Right atrium auricular region (tissue), 2 donors: ENCODE measurements at regions not wholly inside any gene's neighbourhood (a gene's known extent, or its start where the extent isn't known, plus 50 kb on each side); places are given as distances from the start of the nearest gene placed in this dataset.

Experiments
- DNase-seq: peaks from one replicate; pipeline ENCODE4 v3.0.0-alpha.2; 2019; ENCODE audit warnings: low spot score
- H3K27ac ChIP-seq, 2 donors: fragments of 200-600 bp; sonication (generic); 1 replicate in 1 of 2; 2 replicates in 1 of 2; pipeline ENCODE4 v1.5.1; 2016 to 2019
- H3K27me3 ChIP-seq, 2 donors: fragments of 200-600 bp; sonication (generic); one replicate each; pipeline versions ENCODE4 v1.5.1 to v1.6.0; 2017 to 2019
- H3K36me3 ChIP-seq: fragments of 200-600 bp; sonication (generic); one replicate; pipeline ENCODE4 v1.5.1; 2016
- H3K4me1 ChIP-seq, 2 donors: fragments of 200-600 bp; sonication (generic); one replicate each; pipeline versions ENCODE4 v1.5.1 to v1.6.0; 2017 to 2019
- H3K4me3 ChIP-seq, 2 donors: fragments of 200-600 bp; sonication (generic); 1 replicate in 1 of 2; 2 replicates in 1 of 2; pipeline ENCODE4 v1.5.1; 2017 to 2019; ENCODE audit warnings: mild to moderate bottlenecking in 1 of 2, moderate library complexity in 1 of 2
- H3K9me3 ChIP-seq, 2 donors: fragments of 200-600 bp; sonication (generic); one replicate each; pipeline ENCODE4 v1.5.1; 2019
- CTCF ChIP-seq, 2 donors: fragments of 200-600 bp; sonication (generic); IDR thresholded peaks; one replicate each; pipeline ENCODE4 v1.5.1; 2019; ENCODE audit warnings: antibody characterized with exemption in 2 of 2

- Histone ChIP-seq H3K9me3 (no peaks in the 10 kb centered on the region), H3K4me3 (no peak overlapping the region), H3K36me3 (no peaks in the 10 kb centered on the region), H3K4me1 (peaks cover 0 to 6% of the 10 kb centered on the region in 2 donors), H3K27me3 (no peaks in the 10 kb centered on the region), H3K27ac (no peak overlapping the region)
- TF ChIP-seq CTCF (IDR thresholded peaks at IDR 0.05), result no peak
- no peak for DNase-seq
Observed at GRCh38 chr15:39079296-39079847, 501.5 kb upstream of the THBS1 start.

DNA sequence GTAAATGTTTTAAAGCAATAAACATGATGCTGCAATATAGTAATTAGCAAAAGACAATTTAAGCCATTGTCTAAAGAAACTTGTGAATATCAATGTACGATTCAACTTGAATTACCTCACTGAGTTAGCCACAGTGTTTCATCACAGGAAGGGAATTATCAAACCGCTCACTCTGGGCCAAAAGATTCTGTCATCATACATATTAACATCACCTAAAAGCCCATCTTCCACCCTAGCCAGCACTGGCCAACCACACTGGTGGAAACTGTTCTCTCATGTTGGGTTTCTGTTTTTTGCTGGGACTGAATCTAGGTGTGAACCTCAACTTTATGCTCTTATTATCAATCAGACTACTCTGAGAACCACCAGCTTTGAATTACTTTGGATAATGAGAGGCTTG lies 497.7 kb upstream of the THBS1 start:
- no peaks in the 10 kb centered on the region for H3K9me3 ChIP-seq
- H3K4me1 ChIP-seq, result peaks cover 0 to 13% of the 10 kb centered on the region in 2 donors
- no peak overlapping the region for H3K27ac ChIP-seq
- no peak for DNase-seq
- H3K4me3 ChIP-seq, result no peak overlapping the region
- H3K27me3 ChIP-seq, result no peaks in the 10 kb centered on the region
- no peaks in the 10 kb centered on the region for H3K36me3 ChIP-seq
- TF ChIP-seq CTCF (IDR thresholded peaks at IDR 0.05), result no peak

DNA sequence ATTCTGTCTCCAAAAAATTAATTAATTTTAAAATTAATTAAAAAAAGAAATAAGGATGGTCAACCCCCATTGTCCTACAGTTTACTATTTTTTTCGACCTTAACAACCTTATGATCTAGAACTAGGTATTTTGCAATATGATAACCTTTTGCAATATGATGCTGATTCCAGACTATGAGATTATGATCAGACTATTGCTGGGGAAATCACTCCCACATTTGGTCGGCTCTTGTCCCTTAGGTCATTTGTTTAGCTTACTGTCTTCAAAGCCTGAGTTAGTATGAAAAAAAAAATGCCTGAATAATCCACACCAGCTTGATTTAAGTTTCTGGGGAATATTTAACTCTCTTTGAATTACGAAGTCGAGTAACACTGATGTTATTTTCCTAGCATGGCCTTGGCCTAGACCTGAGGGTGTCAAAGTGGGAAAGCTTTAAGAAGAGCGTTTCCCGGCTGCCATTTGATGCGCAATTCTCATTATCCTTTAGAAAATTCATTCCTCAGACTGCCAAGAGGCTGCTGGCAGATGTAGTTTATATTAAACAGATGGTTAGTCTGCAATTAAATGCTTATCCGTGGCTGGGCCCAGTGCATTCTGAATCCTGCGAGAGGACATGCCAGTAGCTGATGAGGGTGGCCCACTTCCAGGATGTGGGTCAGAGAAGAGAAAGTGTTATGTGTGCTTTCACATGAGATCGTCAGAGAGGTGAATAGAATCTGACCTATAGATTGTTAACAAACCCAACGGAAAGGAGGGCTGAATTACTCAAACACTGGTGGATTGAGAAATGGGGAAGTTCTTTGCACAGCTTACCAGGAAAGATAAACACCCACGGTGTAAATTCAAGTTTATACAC lies 496.0 kb upstream of the THBS1 start:
- Histone ChIP-seq H3K9me3 (no peaks in the 10 kb centered on the region), H3K4me1 (peaks cover 0 to 7% of the 10 kb centered on the region in 2 donors), H3K36me3 (no peaks in the 10 kb centered on the region), H3K27ac (peak overlapping the region in 1 of 2 donors; percentile 40), H3K27me3 (no peaks in the 10 kb centered on the region), H3K4me3 (no peak overlapping the region)
- DNase-seq, result no peak
- TF ChIP-seq CTCF (IDR thresholded peaks at IDR 0.05), result no peak

- H3K4me3 ChIP-seq, result no peak overlapping the region
- H3K9me3 ChIP-seq, result no peaks in the 10 kb centered on the region
- H3K36me3 ChIP-seq, result no peaks in the 10 kb centered on the region
- no peak overlapping the region for H3K27ac ChIP-seq
- H3K27me3 ChIP-seq, result no peaks in the 10 kb centered on the region
- DNase-seq, result no peak
- no peak for TF ChIP-seq CTCF (IDR thresholded peaks at IDR 0.05)
- peaks cover 0 to 7% of the 10 kb centered on the region in 2 donors for H3K4me1 ChIP-seq
Observed at GRCh38 chr15:39086641-39087040, 494.2 kb upstream of the THBS1 start.

- Histone ChIP-seq H3K4me1 (peaks cover 0 to 7% of the 10 kb centered on the region in 2 donors), H3K27ac (no peak overlapping the region), H3K27me3 (no peaks in the 10 kb centered on the region), H3K9me3 (no peaks in the 10 kb centered on the region), H3K36me3 (no peaks in the 10 kb centered on the region), H3K4me3 (no peak overlapping the region)
- TF ChIP-seq CTCF (IDR thresholded peaks at IDR 0.05), result no peak
- no peak for DNase-seq
Observed at GRCh38 chr15:39088156-39088555, 492.7 kb upstream of the THBS1 start.
